Thyroid gland (tissue), 4 donors: ENCODE measurements at regions not wholly inside any gene's neighbourhood (a gene's known extent, or its start where the extent isn't known, plus 50 kb on each side); places are given as distances from the start of the nearest gene placed in this dataset.

Experiments
- DNase-seq, 2 donors: peaks; one replicate each; pipeline ENCODE4 v3.0.0-alpha.2; 2019
- H3K27ac ChIP-seq, 3 donors: fragments of 200-600 bp; sonication (generic); 1 replicate in 2 of 3; 2 replicates in 1 of 3; pipeline ENCODE4 v1.5.1; 2016 to 2019; ENCODE audit warnings: mild to moderate bottlenecking in 1 of 3, moderate library complexity in 1 of 3
- H3K27me3 ChIP-seq: fragments of 200-600 bp; sonication (generic); one replicate; pipeline ENCODE4 v1.5.1; 2019
- H3K36me3 ChIP-seq, 2 donors: fragments of 200-600 bp; sonication (generic); one replicate each; pipeline ENCODE4 v1.5.1; 2016 to 2019
- H3K4me1 ChIP-seq, 2 donors: fragments of 200-600 bp; sonication (generic); one replicate each; pipeline ENCODE4 v1.5.1; 2017 to 2019
- H3K4me3 ChIP-seq, 3 donors: fragments of 200-600 bp; sonication (generic); replicated peaks in 1 of 3; 1 replicate in 2 of 3; 2 replicates in 1 of 3; pipeline ENCODE4 v1.5.1; 2016; ENCODE audit warnings: mild to moderate bottlenecking in 1 of 3
- H3K9me3 ChIP-seq: fragments of 200-600 bp; sonication (generic); one replicate; pipeline ENCODE4 v1.5.1; 2017
- POLR2A ChIP-seq, 2 donors: fragments of 450-650 bp; IDR thresholded peaks; one replicate each; pipeline ENCODE4 v1.6.1; 2017; ENCODE audit warnings: antibody characterized with exemption in 2 of 2, mild to moderate bottlenecking in 2 of 2, moderate library complexity in 1 of 2
- WGBS, 2 donors: methylation state at CpG; one replicate each; pipeline ENCODE4 v1.1.5; 2017; 5-methylcytosine and 5-hydroxymethylcytosine counted together
- intact Hi-C: fragments of 100-400 bp; cut with DNase I; formaldehyde crosslinking; loops from one replicate; pipeline ENCODE4 v1.15.1; 2023
- TF ChIP-seq, protein P1 (sequence below), 6 experiments: fragments of 200-600 bp in 3 of 6; fragments of 450-650 bp in 3 of 6; sonication (generic) in 3 of 6; IDR thresholded peaks; one replicate each; pipeline ENCODE4 v1.5.1; 2016 to 2019; ENCODE audit warnings: antibody characterized with exemption in 6 of 6, mild to moderate bottlenecking in 2 of 6, inconsistent platforms in 1 of 6, moderate library complexity in 1 of 6

DNA sequence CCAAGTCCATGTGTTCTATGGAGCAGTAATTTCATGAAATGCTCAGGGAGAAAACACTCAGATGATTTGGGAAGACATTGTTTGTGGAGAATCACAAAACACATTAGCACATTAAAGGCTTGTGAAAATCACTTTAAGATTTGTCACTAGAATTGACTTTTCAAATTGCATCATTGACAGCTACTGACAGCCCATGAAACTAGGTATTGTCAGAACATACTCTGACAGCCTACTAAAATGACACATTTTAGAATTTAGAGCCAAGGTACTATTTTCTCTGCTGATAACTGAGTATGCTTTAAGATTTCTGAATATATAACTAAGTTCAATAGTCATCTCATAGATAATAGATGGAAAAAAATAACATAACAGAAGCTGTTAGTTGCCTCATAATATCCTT, 67.4 kb upstream of the FOXC1 start:
- no peaks in the 10 kb centered on the region for H3K9me3 ChIP-seq
- no peaks in the 10 kb centered on the region for H3K27me3 ChIP-seq
- H3K27ac ChIP-seq: no peak overlapping the region
- H3K36me3 ChIP-seq: no peaks in the 10 kb centered on the region
- TF ChIP-seq, protein P1, sequence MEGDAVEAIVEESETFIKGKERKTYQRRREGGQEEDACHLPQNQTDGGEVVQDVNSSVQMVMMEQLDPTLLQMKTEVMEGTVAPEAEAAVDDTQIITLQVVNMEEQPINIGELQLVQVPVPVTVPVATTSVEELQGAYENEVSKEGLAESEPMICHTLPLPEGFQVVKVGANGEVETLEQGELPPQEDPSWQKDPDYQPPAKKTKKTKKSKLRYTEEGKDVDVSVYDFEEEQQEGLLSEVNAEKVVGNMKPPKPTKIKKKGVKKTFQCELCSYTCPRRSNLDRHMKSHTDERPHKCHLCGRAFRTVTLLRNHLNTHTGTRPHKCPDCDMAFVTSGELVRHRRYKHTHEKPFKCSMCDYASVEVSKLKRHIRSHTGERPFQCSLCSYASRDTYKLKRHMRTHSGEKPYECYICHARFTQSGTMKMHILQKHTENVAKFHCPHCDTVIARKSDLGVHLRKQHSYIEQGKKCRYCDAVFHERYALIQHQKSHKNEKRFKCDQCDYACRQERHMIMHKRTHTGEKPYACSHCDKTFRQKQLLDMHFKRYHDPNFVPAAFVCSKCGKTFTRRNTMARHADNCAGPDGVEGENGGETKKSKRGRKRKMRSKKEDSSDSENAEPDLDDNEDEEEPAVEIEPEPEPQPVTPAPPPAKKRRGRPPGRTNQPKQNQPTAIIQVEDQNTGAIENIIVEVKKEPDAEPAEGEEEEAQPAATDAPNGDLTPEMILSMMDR (IDR thresholded peaks at IDR 0.05): no peak
- TF ChIP-seq POLR2A (IDR thresholded peaks at IDR 0.05): no peak
- no peak overlapping the region for H3K4me3 ChIP-seq
- no peak for DNase-seq
- H3K4me1 ChIP-seq: no peaks in the 10 kb centered on the region
- intact Hi-C loops: no loop called here

DNA sequence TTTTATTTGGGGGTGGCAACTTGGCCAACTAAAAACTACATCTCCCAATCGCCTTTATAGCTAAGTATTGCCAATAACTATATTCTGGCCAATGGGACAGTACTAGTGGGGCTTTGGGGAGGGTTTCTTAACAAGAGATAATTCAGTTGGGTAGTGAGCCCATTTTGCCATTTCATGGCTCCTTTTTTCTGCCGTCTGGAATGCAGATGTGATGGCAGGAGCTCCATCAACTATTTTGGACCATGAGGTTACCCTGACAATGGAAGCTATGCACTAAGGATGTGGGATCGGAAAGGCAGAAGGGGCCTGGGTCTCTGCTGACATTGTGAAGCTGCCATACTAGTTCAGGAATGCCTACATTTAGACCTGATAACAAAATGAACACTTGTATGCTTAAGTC, 67.0 kb upstream of the FOXC1 start:
- H3K27me3 ChIP-seq: no peaks in the 10 kb centered on the region
- intact Hi-C loops: no loop called here
- H3K27ac ChIP-seq: no peak overlapping the region
- H3K36me3 ChIP-seq: no peaks in the 10 kb centered on the region
- no peak overlapping the region for H3K4me3 ChIP-seq
- no peak for DNase-seq
- H3K4me1 ChIP-seq: no peaks in the 10 kb centered on the region
- WGBS, 2 donors: 93 to 94% methylated on average over 3 of the region's 3 CpGs
- no peak for TF ChIP-seq POLR2A (IDR thresholded peaks at IDR 0.05)
- TF ChIP-seq, protein P1 (IDR thresholded peaks at IDR 0.05): no peak
- H3K9me3 ChIP-seq: no peaks in the 10 kb centered on the region

DNA sequence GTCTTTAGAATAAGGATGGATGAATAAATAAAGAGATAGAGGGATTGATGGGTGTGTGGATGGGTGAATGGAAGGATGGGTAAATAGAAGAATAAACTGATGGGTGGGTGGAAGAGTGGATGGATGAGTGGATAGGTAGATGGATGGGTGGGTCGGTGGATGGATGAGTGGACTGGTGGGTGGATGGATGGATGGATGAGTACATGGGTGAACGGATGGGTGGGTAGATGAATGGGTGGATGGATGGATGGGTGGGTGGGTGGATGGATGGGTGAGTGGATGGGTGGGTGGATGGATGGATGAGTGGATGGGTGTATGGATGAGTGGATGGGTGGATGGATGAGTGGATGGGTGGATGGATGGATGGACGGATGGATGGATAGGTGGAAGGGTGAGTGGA, 65.7 kb upstream of the FOXC1 start:
- DNase-seq: no peak
- Histone ChIP-seq H3K27ac (no peak overlapping the region), H3K4me3 (no peak overlapping the region), H3K27me3 (no peaks in the 10 kb centered on the region), H3K36me3 (no peaks in the 10 kb centered on the region), H3K4me1 (no peaks in the 10 kb centered on the region), H3K9me3 (no peaks in the 10 kb centered on the region)
- no peak for TF ChIP-seq POLR2A (IDR thresholded peaks at IDR 0.05)
- TF ChIP-seq, protein P1 (IDR thresholded peaks at IDR 0.05): no peak
- 93% methylated on average over 3 of the region's 3 CpGs for WGBS, 2 donors
- intact Hi-C loops: no loop called here

DNA sequence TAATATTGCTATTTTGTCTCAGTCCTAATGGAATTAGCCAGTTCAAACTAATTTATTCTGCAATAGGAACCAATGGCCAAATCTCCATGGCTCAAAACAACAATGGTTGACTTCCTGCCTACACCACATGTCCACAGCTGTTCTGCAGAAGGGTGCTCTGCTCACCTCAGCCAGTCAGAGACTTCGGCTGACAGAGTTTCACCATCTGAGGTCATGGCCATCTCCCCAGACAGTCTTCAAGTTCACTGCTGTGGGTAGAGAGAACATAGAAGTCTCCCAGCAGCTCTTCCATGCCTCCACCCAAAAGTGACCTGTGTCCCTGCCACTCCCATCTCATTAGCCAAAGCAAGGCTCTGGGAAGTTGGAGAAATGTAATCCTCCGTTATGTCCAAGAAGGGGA, 65.1 kb upstream of the FOXC1 start:
- no peak for TF ChIP-seq POLR2A (IDR thresholded peaks at IDR 0.05)
- TF ChIP-seq, protein P1 (IDR thresholded peaks at IDR 0.05): no peak
- Histone ChIP-seq H3K4me1 (no peaks in the 10 kb centered on the region), H3K36me3 (no peaks in the 10 kb centered on the region), H3K27me3 (no peaks in the 10 kb centered on the region), H3K4me3 (no peak overlapping the region), H3K27ac (no peak overlapping the region), H3K9me3 (no peaks in the 10 kb centered on the region)
- 89 to 92% methylated on average over 2 of the region's 2 CpGs for WGBS, 2 donors
- intact Hi-C loops: no loop called here
- no peak for DNase-seq

DNA sequence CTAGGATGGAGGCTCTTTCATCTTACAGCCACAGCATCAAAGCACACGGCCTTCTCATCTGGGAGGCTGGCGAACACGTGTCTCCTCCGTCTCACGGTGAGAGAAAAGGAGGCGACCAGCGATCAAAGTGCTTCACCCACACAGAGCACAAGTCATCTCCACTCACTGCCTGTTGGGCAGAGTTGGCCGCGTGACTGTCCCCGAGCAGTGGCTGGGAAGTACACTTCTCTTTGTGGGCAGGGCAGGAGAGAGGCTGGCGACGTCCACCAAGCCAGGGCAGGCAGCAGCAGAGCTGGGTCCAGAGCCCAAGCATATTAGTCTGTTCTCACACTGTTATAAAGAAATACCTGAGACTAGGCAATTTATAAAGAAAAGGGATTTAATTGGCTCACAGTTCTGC, 64.1 kb upstream of the FOXC1 start:
- Histone ChIP-seq H3K9me3 (no peaks in the 10 kb centered on the region), H3K4me1 (no peaks in the 10 kb centered on the region), H3K4me3 (no peak overlapping the region), H3K36me3 (no peaks in the 10 kb centered on the region), H3K27ac (no peak overlapping the region), H3K27me3 (no peaks in the 10 kb centered on the region)
- TF ChIP-seq, protein P1 (IDR thresholded peaks at IDR 0.05): no peak
- no peak for TF ChIP-seq POLR2A (IDR thresholded peaks at IDR 0.05)
- no peak for DNase-seq
- intact Hi-C loops: no loop called here
- 94 to 98% methylated on average over 6 to 12 of the region's 12 CpGs for WGBS, 2 donors
